ENCODE measurements at regions not wholly inside any gene's neighbourhood (a gene's known extent, or its start where the extent isn't known, plus 50 kb on each side); places are given as distances from the start of the nearest gene placed in this dataset.
"Not testable (repeated sequence)": the region's sequence is repeated elsewhere in the genome, so short reads cannot be mapped to it uniquely, and the experiment has no call there.

DNA sequence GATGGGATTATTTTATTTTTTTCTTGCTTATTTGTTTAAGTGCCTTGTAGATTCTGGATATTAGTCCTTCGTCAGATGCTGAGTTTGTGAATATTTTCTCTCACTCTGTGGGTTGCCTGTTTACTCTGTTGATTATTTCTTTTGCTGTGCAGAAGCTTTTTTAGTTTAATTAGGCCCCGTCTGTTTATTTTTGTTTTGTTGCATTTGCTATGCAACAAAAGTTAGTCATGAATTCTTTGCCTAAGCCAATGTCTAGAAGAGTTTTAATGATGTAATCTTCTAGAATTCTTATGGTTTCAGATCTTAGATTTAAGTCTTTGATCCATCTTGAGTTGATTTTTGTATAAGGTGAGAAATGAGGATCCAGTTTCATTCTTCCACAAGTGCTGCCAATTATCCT is 142.5 kb upstream of the FGF10 start:
- TF ChIP-seq, protein P1, sequence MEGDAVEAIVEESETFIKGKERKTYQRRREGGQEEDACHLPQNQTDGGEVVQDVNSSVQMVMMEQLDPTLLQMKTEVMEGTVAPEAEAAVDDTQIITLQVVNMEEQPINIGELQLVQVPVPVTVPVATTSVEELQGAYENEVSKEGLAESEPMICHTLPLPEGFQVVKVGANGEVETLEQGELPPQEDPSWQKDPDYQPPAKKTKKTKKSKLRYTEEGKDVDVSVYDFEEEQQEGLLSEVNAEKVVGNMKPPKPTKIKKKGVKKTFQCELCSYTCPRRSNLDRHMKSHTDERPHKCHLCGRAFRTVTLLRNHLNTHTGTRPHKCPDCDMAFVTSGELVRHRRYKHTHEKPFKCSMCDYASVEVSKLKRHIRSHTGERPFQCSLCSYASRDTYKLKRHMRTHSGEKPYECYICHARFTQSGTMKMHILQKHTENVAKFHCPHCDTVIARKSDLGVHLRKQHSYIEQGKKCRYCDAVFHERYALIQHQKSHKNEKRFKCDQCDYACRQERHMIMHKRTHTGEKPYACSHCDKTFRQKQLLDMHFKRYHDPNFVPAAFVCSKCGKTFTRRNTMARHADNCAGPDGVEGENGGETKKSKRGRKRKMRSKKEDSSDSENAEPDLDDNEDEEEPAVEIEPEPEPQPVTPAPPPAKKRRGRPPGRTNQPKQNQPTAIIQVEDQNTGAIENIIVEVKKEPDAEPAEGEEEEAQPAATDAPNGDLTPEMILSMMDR (IDR thresholded peaks at IDR 0.05; ENCODE audit: borderline replicate concordance, extremely low read depth, low read length, poor library complexity, severe bottlenecking), result not testable (repeated sequence)
- TF ChIP-seq EZH2 (IDR thresholded peaks at IDR 0.05; ENCODE audit: borderline replicate concordance, low read depth, low read length, severe bottlenecking), result not testable (repeated sequence)
